Trophoblast cell (in vitro differentiated cells and primary cell): ENCODE measurements at regions not wholly inside any gene's neighbourhood (a gene's known extent, or its start where the extent isn't known, plus 50 kb on each side); places are given as distances from the start of the nearest gene placed in this dataset.

ENCODE experiments used
- DNase-seq, 2 donors: peaks; one replicate each; pipeline ENCODE4 v3.0.0-alpha.2; 2016
- H2AFZ ChIP-seq: 2 replicates; pipeline ENCODE4 v1.6.1; 2013; ENCODE audit warnings: low read length, moderate library complexity, mild to moderate bottlenecking; ENCODE audit not compliant: insufficient read depth, poor library complexity
- H2AK5ac ChIP-seq: 2 replicates; pipeline ENCODE4 v1.6.1; 2013; ENCODE audit warnings: mild to moderate bottlenecking, low read length
- H2BK120ac ChIP-seq: 2 replicates; pipeline ENCODE4 v1.6.1; 2013; ENCODE audit warnings: low read length, mild to moderate bottlenecking, moderate library complexity; ENCODE audit not compliant: insufficient read depth, poor library complexity
- H2BK12ac ChIP-seq: 2 replicates; pipeline ENCODE4 v1.6.1; 2013; ENCODE audit warnings: mild to moderate bottlenecking, low read length, moderate library complexity
- H2BK5ac ChIP-seq: 2 replicates; pipeline ENCODE4 v1.6.1; 2013; ENCODE audit warnings: low read length, low read depth, moderate library complexity, mild to moderate bottlenecking; ENCODE audit not compliant: poor library complexity
- H3K14ac ChIP-seq: 2 replicates; pipeline ENCODE4 v1.6.1; 2013; ENCODE audit warnings: mild to moderate bottlenecking, low read length
- H3K18ac ChIP-seq: 2 replicates; pipeline ENCODE4 v1.6.1; 2013; ENCODE audit warnings: mild to moderate bottlenecking, low read length
- H3K23ac ChIP-seq: 2 replicates; pipeline ENCODE4 v1.6.1; 2013; ENCODE audit warnings: low read length
- H3K27ac ChIP-seq: 2 replicates; pipeline ENCODE4 v1.5.1; 2013; ENCODE audit warnings: low read depth, mild to moderate bottlenecking, inconsistent platforms, low read length, moderate library complexity
- H3K27me3 ChIP-seq: 2 replicates; pipeline ENCODE4 v1.6.1; 2013; ENCODE audit warnings: inconsistent platforms, mild to moderate bottlenecking, low read length, moderate library complexity; ENCODE audit not compliant: insufficient read depth
- H3K36me3 ChIP-seq, 2 experiments: 1 replicate in 1 of 2; 2 replicates in 1 of 2; pipeline ENCODE4 v1.6.1; 2013; ENCODE audit warnings: low read length in 2 of 2, mild to moderate bottlenecking in 2 of 2, moderate library complexity in 1 of 2; ENCODE audit not compliant: insufficient read depth in 2 of 2, control insufficient read depth in 1 of 2
- H3K4ac ChIP-seq: 2 replicates; pipeline ENCODE4 v1.6.1; 2013; ENCODE audit warnings: low read depth, mild to moderate bottlenecking, low read length, moderate library complexity
- H3K4me1 ChIP-seq, 2 experiments: 1 replicate in 1 of 2; 2 replicates in 1 of 2; pipeline ENCODE4 v1.6.1; 2013; ENCODE audit warnings: low read length in 2 of 2, mild to moderate bottlenecking in 2 of 2, moderate library complexity in 1 of 2; ENCODE audit not compliant: insufficient read depth in 2 of 2, control insufficient read depth in 1 of 2
- H3K4me2 ChIP-seq: 2 replicates; pipeline ENCODE4 v1.6.1; 2013; ENCODE audit warnings: inconsistent platforms, mild to moderate bottlenecking, low read length, moderate library complexity
- H3K4me3 ChIP-seq: 2 replicates; pipeline ENCODE4 v1.5.1; 2013; ENCODE audit warnings: mild to moderate bottlenecking, low read depth, low read length, inconsistent platforms
- H3K79me1 ChIP-seq: one replicate; pipeline ENCODE4 v1.6.1; 2013; ENCODE audit warnings: low read length
- H3K79me2 ChIP-seq: 2 replicates; pipeline ENCODE4 v1.6.1; 2013; ENCODE audit warnings: low read length, mild to moderate bottlenecking; ENCODE audit not compliant: control insufficient read depth, insufficient read depth, poor library complexity
- H3K9ac ChIP-seq: 2 replicates; pipeline ENCODE4 v1.6.1; 2013; ENCODE audit warnings: mild to moderate bottlenecking, low read length
- H3K9me3 ChIP-seq: 2 replicates; pipeline ENCODE4 v1.6.1; 2013; ENCODE audit warnings: low read depth, mild to moderate bottlenecking, control low read depth, inconsistent platforms, low read length; ENCODE audit not compliant: insufficient read depth
- H4K12ac ChIP-seq: 2 replicates; pipeline ENCODE4 v1.6.1; 2013; ENCODE audit warnings: low read depth, mild to moderate bottlenecking, low read length, moderate library complexity
- H4K8ac ChIP-seq: 2 replicates; pipeline ENCODE4 v1.6.1; 2013; ENCODE audit warnings: low read depth, mild to moderate bottlenecking, low read length, moderate library complexity
- H4K91ac ChIP-seq: one replicate; pipeline ENCODE4 v1.6.1; 2013; ENCODE audit warnings: low read depth, mild to moderate bottlenecking, low read length, moderate library complexity
- WGBS: extraction: QIAGEN DNeasy Blood & Tissue Kit; methylation state at CpG from one replicate; pipeline ENCODE4 v1.1.7; 2013; ENCODE audit warnings: missing lambda C conversion rate; ENCODE audit not compliant: insufficient read length, insufficient coverage; ENCODE audit errors: extremely low coverage; 5-methylcytosine and 5-hydroxymethylcytosine counted together

GRCh38 chr13:26816881-26817280 lies 56.3 kb upstream of the GPR12 start:
- no peak overlapping the region for H4K12ac ChIP-seq
- no CpG with 5 or more reads among the region's 8 CpGs for WGBS

GRCh38 chr13:26813980-26814348 lies 53.4 kb upstream of the GPR12 start:
- no peaks in the 10 kb centered on the region for H3K4me1 ChIP-seq
- no peak overlapping the region for H3K4me3 ChIP-seq
- no peak overlapping the region for H2BK5ac ChIP-seq
- no peak overlapping the region for H3K23ac ChIP-seq
- no peak overlapping the region for H2AK5ac ChIP-seq
- WGBS, result no CpG with 5 or more reads among the region's 6 CpGs
- H4K91ac ChIP-seq, result no peak overlapping the region
- H2BK120ac ChIP-seq, result no peak overlapping the region
- H2BK12ac ChIP-seq, result no peak overlapping the region
- DNase-seq, result no peak
- no peak overlapping the region for H3K18ac ChIP-seq
- no peak overlapping the region for H3K27ac ChIP-seq
- H3K4me2 ChIP-seq, result no peak overlapping the region
- no peaks in the 10 kb centered on the region for H3K79me2 ChIP-seq
- H3K4ac ChIP-seq, result no peak overlapping the region
- no peak overlapping the region for H2AFZ ChIP-seq
- H3K36me3 ChIP-seq, result no peaks in the 10 kb centered on the region
- no peaks in the 10 kb centered on the region for H3K79me1 ChIP-seq
- H3K9ac ChIP-seq, result no peak overlapping the region
- no peak overlapping the region for H4K8ac ChIP-seq
- H3K27me3 ChIP-seq, result no peaks in the 10 kb centered on the region
- no peak overlapping the region for H4K12ac ChIP-seq
- H3K14ac ChIP-seq, result no peak overlapping the region
- no peaks in the 10 kb centered on the region for H3K9me3 ChIP-seq

More at GRCh38 chr13:26816881-26817280, 56.3 kb upstream of the GPR12 start:
- no peak for DNase-seq
- Histone ChIP-seq H3K4me1 (no peaks in the 10 kb centered on the region), H3K27me3 (no peaks in the 10 kb centered on the region), H2BK5ac (no peak overlapping the region), H3K9me3 (no peaks in the 10 kb centered on the region), H2BK12ac (no peak overlapping the region), H2AFZ (no peak overlapping the region), H2BK120ac (no peak overlapping the region), H3K4ac (no peak overlapping the region), H3K9ac (no peak overlapping the region), H3K79me2 (no peaks in the 10 kb centered on the region), H3K36me3 (no peaks in the 10 kb centered on the region), H4K8ac (no peak overlapping the region), H3K23ac (no peak overlapping the region), H3K27ac (no peak overlapping the region), H2AK5ac (no peak overlapping the region), H3K4me3 (no peak overlapping the region), H3K14ac (no peak overlapping the region), H3K4me2 (no peak overlapping the region), H4K91ac (no peak overlapping the region), H3K18ac (no peak overlapping the region), H3K79me1 (no peaks in the 10 kb centered on the region)

- no CpG with 5 or more reads among the region's 10 CpGs for WGBS
- Histone ChIP-seq H3K36me3 (no peaks in the 10 kb centered on the region), H2BK5ac (no peak overlapping the region), H4K8ac (no peak overlapping the region), H3K27ac (no peak overlapping the region), H3K14ac (no peak overlapping the region), H3K4me2 (no peak overlapping the region), H3K9ac (no peak overlapping the region), H3K4me3 (no peak overlapping the region), H3K18ac (no peak overlapping the region), H3K27me3 (no peaks in the 10 kb centered on the region), H3K23ac (no peak overlapping the region), H4K12ac (no peak overlapping the region), H4K91ac (no peak overlapping the region), H2AFZ (no peak overlapping the region), H3K4ac (no peak overlapping the region), H2AK5ac (no peak overlapping the region), H3K79me2 (no peaks in the 10 kb centered on the region), H2BK120ac (no peak overlapping the region), H3K4me1 (no peaks in the 10 kb centered on the region), H2BK12ac (no peak overlapping the region), H3K79me1 (no peaks in the 10 kb centered on the region), H3K9me3 (no peaks in the 10 kb centered on the region)
- DNase-seq, result no peak
Measured at GRCh38 chr13:26813321-26813979, 52.9 kb upstream of the GPR12 start.

- H4K12ac ChIP-seq, result no peak overlapping the region
- H3K36me3 ChIP-seq, result no peaks in the 10 kb centered on the region
- no peaks in the 10 kb centered on the region for H3K4me1 ChIP-seq
- H2AK5ac ChIP-seq, result no peak overlapping the region
- H2BK12ac ChIP-seq, result no peak overlapping the region
- no peak overlapping the region for H3K27ac ChIP-seq
- DNase-seq, result no peak
- H4K91ac ChIP-seq, result no peak overlapping the region
- H3K27me3 ChIP-seq, result no peaks in the 10 kb centered on the region
- no peak overlapping the region for H3K18ac ChIP-seq
- no CpG with 5 or more reads among the region's 3 CpGs for WGBS
- no peak overlapping the region for H3K23ac ChIP-seq
- H2AFZ ChIP-seq, result no peak overlapping the region
- no peak overlapping the region for H2BK5ac ChIP-seq
- H3K4me3 ChIP-seq, result no peak overlapping the region
- H4K8ac ChIP-seq, result no peak overlapping the region
- no peak overlapping the region for H2BK120ac ChIP-seq
- no peaks in the 10 kb centered on the region for H3K79me2 ChIP-seq
- no peak overlapping the region for H3K9ac ChIP-seq
- H3K4me2 ChIP-seq, result no peak overlapping the region
- no peaks in the 10 kb centered on the region for H3K9me3 ChIP-seq
- H3K79me1 ChIP-seq, result no peaks in the 10 kb centered on the region
- H3K14ac ChIP-seq, result no peak overlapping the region
- H3K4ac ChIP-seq, result no peak overlapping the region
Measured at GRCh38 chr13:26811581-26811980, 51.0 kb upstream of the GPR12 start.
